GM06990 (cell line): ENCODE measurements at regions not wholly inside any gene's neighbourhood (a gene's known extent, or its start where the extent isn't known, plus 50 kb on each side); places are given as distances from the start of the nearest gene placed in this dataset.

Experiments used
- DNase-seq: peaks from one replicate; pipeline ENCODE4 v3.0.0-alpha.2; 2011; ENCODE audit not compliant: insufficient read length; ENCODE audit errors: extremely low read depth
- H3K27me3 ChIP-seq: replicated peaks from 2 replicates; pipeline ENCODE4 v1.6.0; 2011; ENCODE audit warnings: low read length; ENCODE audit not compliant: control insufficient read depth, insufficient read depth
- H3K36me3 ChIP-seq: 2 replicates; pipeline ENCODE4 v1.5.1; 2011; ENCODE audit warnings: low read length; ENCODE audit not compliant: control insufficient read depth, insufficient read depth
- H3K4me3 ChIP-seq: replicated peaks from 2 replicates; pipeline ENCODE4 v1.5.1; 2011; ENCODE audit warnings: low read depth, mild to moderate bottlenecking, control low read depth, low read length
- CTCF ChIP-seq: IDR thresholded peaks from 2 replicates; pipeline ENCODE4 v1.5.1; 2011; ENCODE audit warnings: low read length, control low read depth, mild to moderate bottlenecking, inconsistent platforms; ENCODE audit not compliant: insufficient read depth, poor library complexity, severe bottlenecking

GRCh38 chr6:12408752-12409151, 118.6 kb downstream of the EDN1 start:
- DNase-seq: no peak
- no peak overlapping the region for H3K4me3 ChIP-seq
- no peaks in the 10 kb centered on the region for H3K27me3 ChIP-seq
- no peaks in the 10 kb centered on the region for H3K36me3 ChIP-seq
- no peak for TF ChIP-seq CTCF

GRCh38 chr6:12410946-12411345, 120.8 kb downstream of the EDN1 start:
- Histone ChIP-seq H3K27me3 (no peaks in the 10 kb centered on the region), H3K4me3 (no peak overlapping the region), H3K36me3 (no peaks in the 10 kb centered on the region)
- no peak for DNase-seq
- TF ChIP-seq CTCF: no peak

- H3K27me3 ChIP-seq: no peaks in the 10 kb centered on the region
- DNase-seq: no peak
- no peaks in the 10 kb centered on the region for H3K36me3 ChIP-seq
- TF ChIP-seq CTCF: no peak
- no peak overlapping the region for H3K4me3 ChIP-seq
Measured at GRCh38 chr6:12414096-12414675, 124.0 kb downstream of the EDN1 start.

GRCh38 chr6:12415980-12416598, 125.9 kb downstream of the EDN1 start:
- Histone ChIP-seq H3K36me3 (no peaks in the 10 kb centered on the region), H3K27me3 (no peaks in the 10 kb centered on the region), H3K4me3 (no peak overlapping the region)
- no peak for TF ChIP-seq CTCF
- no peak for DNase-seq

GRCh38 chr6:12417191-12417590, 127.0 kb downstream of the EDN1 start:
- Histone ChIP-seq H3K27me3 (no peaks in the 10 kb centered on the region), H3K4me3 (no peak overlapping the region), H3K36me3 (no peaks in the 10 kb centered on the region)
- TF ChIP-seq CTCF: no peak
- DNase-seq: no peak
